Cardiac fibroblast (primary cell): ENCODE measurements at regions not wholly inside any gene's neighbourhood (a gene's known extent, or its start where the extent isn't known, plus 50 kb on each side); places are given as distances from the start of the nearest gene placed in this dataset.
"Not testable (repeated sequence)": the region's sequence is repeated elsewhere in the genome, so short reads cannot be mapped to it uniquely, and the experiment has no call there.

Source experiments
- DNase-seq, 2 donors: peaks; one replicate each; pipeline versions ENCODE4 v3.0.0 to v3.0.0-alpha.2; 2010; ENCODE audit warnings: low read depth in 2 of 2
- H3K4me3 ChIP-seq, 2 donors: replicated peaks in 1 of 2; 1 replicate in 1 of 2; 2 replicates in 1 of 2; pipeline ENCODE4 v1.5.1; 2011; ENCODE audit warnings: low read depth in 2 of 2, low read length in 2 of 2, mild to moderate bottlenecking in 2 of 2, moderate library complexity in 1 of 2
- CTCF ChIP-seq: IDR thresholded peaks from one replicate; pipeline ENCODE4 v1.5.1; 2011; ENCODE audit warnings: low read depth, mild to moderate bottlenecking, low read length, inconsistent platforms

GRCh38 chr2:139684286-139684860 lies 904.2 kb upstream of the NXPH2 start:
- no peak for DNase-seq
- no peak overlapping the region for H3K4me3 ChIP-seq
- no peak for TF ChIP-seq CTCF

DNA sequence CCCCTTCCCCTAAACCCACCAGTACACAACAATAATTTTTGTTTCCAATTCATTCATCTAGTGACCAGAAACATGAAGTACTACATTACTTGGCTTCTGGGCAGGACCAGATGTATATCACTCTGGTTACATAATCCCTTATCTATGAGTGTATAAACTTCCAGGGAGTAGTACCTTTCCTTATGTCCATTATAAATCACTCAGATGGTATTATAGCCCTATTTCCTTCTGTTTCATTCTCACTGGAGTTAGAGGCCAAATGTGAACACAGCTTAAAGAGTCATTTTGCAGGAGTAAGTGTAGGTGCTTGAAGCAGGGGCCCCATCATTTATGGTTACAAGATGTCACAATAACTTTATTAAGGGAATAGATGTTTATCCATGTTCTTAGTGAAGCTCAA lies 894.4 kb upstream of the NXPH2 start:
- no peak for DNase-seq
- no peak overlapping the region for H3K4me3 ChIP-seq
- TF ChIP-seq CTCF, result no peak

GRCh38 chr2:139673447-139673846 lies 893.3 kb upstream of the NXPH2 start:
- H3K4me3 ChIP-seq, DNase-seq: not testable (repeated sequence)

- no peak overlapping the region for H3K4me3 ChIP-seq
- no peak for TF ChIP-seq CTCF
- no peak for DNase-seq
Measured at GRCh38 chr2:139669675-139670074, 889.5 kb upstream of the NXPH2 start.

GRCh38 chr2:139652385-139652784 lies 872.2 kb upstream of the NXPH2 start:
- no peak overlapping the region for H3K4me3 ChIP-seq
- no peak for DNase-seq
- TF ChIP-seq CTCF, result no peak

DNA sequence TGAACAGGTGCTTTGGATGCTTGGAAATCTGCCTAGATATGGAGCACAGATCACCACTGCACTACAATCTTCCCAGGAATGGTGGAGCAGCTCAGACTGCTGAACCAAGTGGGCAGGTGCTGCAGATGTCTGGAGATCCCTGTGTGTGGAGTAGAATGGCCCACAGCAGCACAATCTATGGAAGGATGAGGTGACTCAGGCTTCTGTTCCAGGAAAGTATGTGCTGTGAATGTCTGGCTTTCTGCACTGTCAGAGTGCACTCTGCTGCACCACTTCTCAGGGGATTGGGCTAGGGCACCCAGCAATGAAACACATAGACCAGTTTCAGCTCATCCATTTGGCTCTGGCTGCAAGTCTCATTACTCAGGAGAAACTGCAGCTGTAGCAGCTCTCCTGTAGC lies 865.4 kb upstream of the NXPH2 start:
- no peak for DNase-seq
- TF ChIP-seq CTCF, result no peak
- H3K4me3 ChIP-seq, result no peak overlapping the region

DNA sequence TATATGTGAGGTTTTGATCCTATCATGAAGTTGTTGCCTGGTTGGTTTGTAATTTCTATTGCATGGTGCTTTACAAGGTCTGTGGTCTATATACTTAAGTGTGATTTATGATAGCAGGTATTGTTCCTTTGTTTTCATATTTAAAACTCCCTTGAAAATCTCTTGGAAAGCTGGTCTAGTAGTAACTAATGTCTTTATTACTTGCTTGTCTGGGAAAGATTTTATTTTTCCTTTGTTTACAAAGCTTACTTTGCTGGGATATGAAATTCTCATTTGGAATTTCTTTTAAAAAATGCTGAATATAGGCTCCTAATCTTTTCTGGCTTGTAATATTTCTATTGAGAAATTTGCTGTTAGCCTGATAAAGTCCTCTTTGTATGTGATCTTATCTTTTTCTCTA lies 862.9 kb upstream of the NXPH2 start:
- TF ChIP-seq CTCF, result no peak
- H3K4me3 ChIP-seq, result no peak overlapping the region
- no peak for DNase-seq
